Fibroblast of gingiva (primary cell): ENCODE measurements at regions not wholly inside any gene's neighbourhood (a gene's known extent, or its start where the extent isn't known, plus 50 kb on each side); places are given as distances from the start of the nearest gene placed in this dataset.
A peak's percentile ranks its signal among the peaks of the same experiment; 100 is the strongest.

Experiments
- DNase-seq: peaks from one replicate; pipeline ENCODE4 v3.0.0-alpha.2; 2011; ENCODE audit warnings: low read depth

GRCh38 chr11:28536504-28537267 lies 428.5 kb downstream of the METTL15 start:
- no peak for DNase-seq

DNA sequence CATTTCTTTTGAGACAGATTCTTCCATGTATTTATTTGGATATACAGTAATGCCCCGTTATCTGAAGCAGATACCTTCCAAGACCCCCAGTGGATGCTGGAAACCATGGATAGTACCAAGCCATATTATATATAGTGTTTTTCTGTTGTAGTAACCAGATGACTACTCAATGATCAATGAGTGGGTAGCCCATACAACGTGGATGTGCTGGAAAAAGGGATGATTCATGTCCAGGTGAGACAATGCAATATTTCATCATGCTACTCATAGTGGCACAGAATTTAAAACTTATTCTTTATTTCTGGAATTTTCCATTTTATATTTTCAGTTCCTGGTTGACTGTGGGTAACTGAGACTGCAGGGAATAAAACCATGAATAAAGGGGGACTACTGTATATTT lies 427.5 kb downstream of the METTL15 start:
- no peak for DNase-seq

GRCh38 chr11:28529540-28530410 lies 421.6 kb downstream of the METTL15 start:
- peak; percentile 61 for DNase-seq

DNA sequence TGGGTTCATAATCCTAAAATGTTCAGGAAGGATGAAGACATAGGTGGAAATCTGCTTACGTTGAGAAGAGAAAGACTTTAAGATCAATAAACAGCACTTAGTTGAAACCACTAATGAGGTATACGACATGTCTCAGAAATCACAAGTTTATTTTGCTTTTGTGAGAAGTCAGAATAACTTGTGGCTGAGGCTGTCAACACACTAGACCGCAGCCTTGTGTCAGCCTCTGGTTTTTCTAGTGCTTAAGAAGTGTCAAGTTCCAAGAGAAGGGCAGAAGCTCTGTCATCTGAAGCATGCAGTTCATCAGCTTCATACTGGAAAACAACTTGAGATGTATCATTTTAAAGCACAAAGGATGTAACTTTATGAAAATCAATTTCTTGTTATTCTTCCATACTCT lies 420.9 kb downstream of the METTL15 start:
- peak; percentile 76 for DNase-seq

DNA sequence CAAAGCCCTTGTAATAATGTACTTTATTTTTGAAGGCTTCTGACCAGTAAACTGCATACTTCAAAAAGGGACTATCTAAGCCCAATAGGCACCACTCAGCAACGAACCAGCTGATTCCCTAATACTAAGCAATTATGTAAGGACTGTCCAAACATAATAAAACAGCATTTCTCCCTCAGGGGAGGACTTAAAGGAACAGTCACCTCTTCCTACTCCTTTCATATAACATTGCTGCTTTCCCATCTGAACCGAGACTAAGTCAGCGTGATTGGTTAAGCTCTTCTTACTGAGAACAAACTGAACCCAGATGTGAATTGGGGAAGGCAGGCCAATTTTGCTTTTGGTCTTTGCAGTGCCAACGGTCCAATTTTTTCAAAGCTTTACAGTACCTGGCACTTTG lies 420.0 kb downstream of the METTL15 start:
- peak; percentile 55 for DNase-seq

DNA sequence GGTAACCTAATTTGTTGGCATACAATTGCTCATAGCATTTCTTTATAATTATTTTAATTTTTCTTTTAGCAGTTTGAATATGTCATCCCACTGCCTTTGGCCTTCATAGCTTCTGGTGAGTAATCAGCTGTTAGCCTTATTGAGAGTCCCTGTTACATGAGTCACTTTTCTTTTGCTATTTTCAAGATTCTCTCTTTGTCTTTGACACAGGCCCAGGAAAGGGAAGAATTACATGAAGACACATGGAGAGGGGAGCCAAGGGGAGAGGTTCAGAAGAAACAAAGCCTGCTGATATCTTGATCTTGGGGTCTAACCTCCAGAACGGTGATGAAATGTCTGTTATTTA lies 418.2 kb downstream of the METTL15 start:
- peak; percentile 37 for DNase-seq

DNA sequence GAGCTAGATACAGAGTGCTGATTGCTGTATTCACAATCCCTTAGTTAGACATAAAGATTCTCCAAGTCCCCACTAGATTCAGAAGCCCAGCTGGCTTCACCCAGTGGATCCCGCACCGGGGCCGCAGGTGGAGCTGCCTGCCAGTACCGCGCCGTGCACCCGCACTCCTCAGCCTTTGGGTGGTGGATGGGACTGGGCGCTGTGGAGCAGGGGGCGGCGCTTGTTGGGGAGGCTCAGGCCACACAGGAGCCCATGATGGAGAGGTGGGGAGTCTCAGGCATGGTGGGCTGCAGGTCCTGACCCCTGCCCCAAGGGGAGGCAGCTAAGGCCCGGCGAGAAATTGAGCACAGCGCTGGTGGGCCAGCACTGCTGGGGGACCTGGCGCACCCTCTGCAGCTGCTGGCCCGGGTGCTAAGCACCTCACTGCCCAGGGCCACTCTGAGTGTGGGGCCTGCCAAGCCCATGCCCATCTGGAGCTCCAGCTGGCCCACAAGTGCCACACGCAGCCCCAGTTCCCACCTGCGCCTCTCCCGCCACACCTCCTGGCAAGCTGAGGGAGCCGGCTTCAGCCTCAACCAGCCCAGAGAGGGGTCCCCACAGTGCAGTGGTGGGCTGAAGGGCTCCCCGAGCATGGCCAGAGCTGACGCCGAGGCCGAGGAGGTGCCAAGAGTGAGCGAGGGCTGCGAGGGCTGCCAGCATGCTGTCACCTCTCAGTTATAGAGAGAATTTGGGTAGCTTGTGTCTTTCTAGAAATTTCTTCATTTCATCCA lies 417.6 kb downstream of the METTL15 start:
- DNase-seq: no peak

DNA sequence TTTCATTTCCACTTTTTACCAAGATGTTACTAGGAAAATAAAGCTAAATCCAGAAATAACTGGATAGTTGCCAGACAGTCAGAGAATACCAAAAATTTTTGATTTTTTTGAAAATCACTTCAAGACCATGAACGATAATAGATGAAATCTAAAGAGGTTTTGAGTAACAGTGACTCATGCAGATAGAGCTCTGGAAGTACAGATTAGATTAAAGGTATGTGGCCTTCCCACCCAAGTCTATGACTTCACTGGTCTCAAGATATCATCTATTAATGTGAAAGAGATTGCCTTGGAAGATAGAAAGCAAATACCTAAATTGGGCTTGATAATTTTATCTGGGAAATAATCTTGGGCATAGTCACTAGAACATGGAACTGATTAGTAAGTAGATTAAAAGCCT lies 415.9 kb downstream of the METTL15 start:
- DNase-seq: no peak

DNA sequence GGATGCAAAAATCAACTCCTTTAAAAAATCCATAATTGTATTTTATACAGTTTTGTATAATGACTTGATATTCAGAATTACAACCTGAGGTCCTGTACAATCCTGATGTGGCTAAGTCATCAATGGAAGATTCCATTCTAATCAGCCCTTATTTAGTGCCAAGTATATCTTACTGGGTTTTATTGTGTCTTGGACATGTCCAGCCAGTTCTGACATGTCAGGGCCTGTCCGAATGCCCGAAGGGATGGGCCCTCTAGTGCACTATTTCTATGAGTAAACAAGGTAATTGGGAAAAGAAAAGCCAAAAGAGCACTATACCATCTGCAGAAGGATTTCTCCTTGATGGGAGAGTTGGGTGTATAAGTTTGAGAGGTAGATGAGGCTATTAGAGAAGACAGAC lies 412.9 kb downstream of the METTL15 start:
- no peak for DNase-seq

- DNase-seq: no peak
Measured at GRCh38 chr11:28520291-28520690, 412.1 kb downstream of the METTL15 start.

GRCh38 chr11:28518825-28519224 lies 410.6 kb downstream of the METTL15 start:
- DNase-seq: no peak

DNA sequence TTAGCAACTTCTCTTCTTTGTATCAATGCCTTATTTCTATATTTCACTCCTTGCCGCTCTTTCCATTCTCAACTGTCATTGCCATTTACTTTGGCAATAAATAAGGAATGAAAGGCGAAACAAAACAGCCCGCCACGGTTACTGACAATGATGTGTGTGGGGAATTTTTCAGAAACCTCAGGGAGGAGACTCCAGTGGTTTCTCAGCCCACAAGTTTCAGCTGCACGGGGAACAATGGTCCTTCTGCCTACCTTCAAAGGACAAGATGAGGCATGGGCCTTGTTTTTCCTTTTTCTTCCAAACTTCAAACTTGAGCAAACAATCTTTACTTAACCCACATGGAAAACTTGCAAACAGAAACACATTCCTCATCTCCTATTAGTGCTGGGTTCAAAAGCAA lies 409.4 kb downstream of the METTL15 start:
- DNase-seq: no peak

DNA sequence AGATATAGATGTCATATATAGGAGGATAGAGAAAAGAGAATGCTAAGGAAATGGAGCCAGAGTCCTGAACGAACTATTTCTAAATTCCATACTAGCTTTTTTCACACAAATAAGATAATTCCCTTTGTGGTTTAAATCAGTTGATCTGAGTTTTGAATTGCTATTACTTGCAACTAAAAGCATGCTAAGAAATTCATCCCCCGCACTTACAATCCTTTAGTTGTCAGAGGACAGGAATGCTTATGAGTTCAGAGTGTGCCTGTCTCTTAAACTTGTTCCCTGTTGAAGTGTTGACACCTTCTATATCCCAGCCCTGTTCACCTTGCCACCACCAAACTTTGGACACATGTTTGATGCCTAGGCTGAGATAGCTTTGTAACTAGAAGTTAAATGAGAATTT lies 406.2 kb downstream of the METTL15 start:
- DNase-seq: no peak

GRCh38 chr11:28512143-28512756 lies 404.1 kb downstream of the METTL15 start:
- no peak for DNase-seq

GRCh38 chr11:28505232-28505631 lies 397.0 kb downstream of the METTL15 start:
- peak; percentile 85 for DNase-seq

GRCh38 chr11:28504555-28505110 lies 396.4 kb downstream of the METTL15 start:
- DNase-seq: peak; percentile 1

- no peak for DNase-seq
Measured at GRCh38 chr11:28495333-28495732, 387.1 kb downstream of the METTL15 start.

- peak; percentile 6 for DNase-seq
Measured at GRCh38 chr11:28491431-28491830, 383.2 kb downstream of the METTL15 start.

GRCh38 chr11:28490773-28491382 lies 382.7 kb downstream of the METTL15 start:
- peak; percentile 55 for DNase-seq

- DNase-seq: no peak
Measured at GRCh38 chr11:28488336-28488735, 380.1 kb downstream of the METTL15 start.

GRCh38 chr11:28483072-28483867 lies 375.1 kb downstream of the METTL15 start:
- DNase-seq: no peak
